Large intestine (tissue), 3 donors: ENCODE measurements at regions not wholly inside any gene's neighbourhood (a gene's known extent, or its start where the extent isn't known, plus 50 kb on each side); places are given as distances from the start of the nearest gene placed in this dataset.

Experiments used
- DNase-seq, 2 donors: peaks; one replicate each; pipeline versions ENCODE4 v3.0.0 to v3.0.0-alpha.2; 2013
- H3K27ac ChIP-seq: one replicate; pipeline ENCODE4 v1.5.1; 2013; ENCODE audit warnings: low read length
- H3K27me3 ChIP-seq: 2 replicates; pipeline ENCODE4 v1.6.1; 2013; ENCODE audit warnings: low read length; ENCODE audit not compliant: control insufficient read depth, insufficient read depth
- H3K36me3 ChIP-seq: 2 replicates; pipeline ENCODE4 v1.6.1; 2013; ENCODE audit warnings: low read length; ENCODE audit not compliant: control insufficient read depth, insufficient read depth
- H3K4me1 ChIP-seq: one replicate; pipeline ENCODE4 v1.6.1; 2013; ENCODE audit warnings: low read length; ENCODE audit not compliant: control insufficient read depth, insufficient read depth
- H3K4me3 ChIP-seq: one replicate; pipeline ENCODE4 v1.5.1; 2013; ENCODE audit warnings: low read length
- H3K9me3 ChIP-seq: one replicate; pipeline ENCODE4 v1.6.1; 2013; ENCODE audit warnings: mild to moderate bottlenecking, low read depth, low read length, moderate library complexity; ENCODE audit not compliant: control insufficient read depth
- WGBS: methylation state at CpG from one replicate; pipeline ENCODE4 v1.1.5; 2013; ENCODE audit warnings: low lambda C conversion rate; ENCODE audit not compliant: insufficient coverage; 5-methylcytosine and 5-hydroxymethylcytosine counted together

- H3K27me3 ChIP-seq: no peaks in the 10 kb centered on the region
- H3K27ac ChIP-seq: no peak overlapping the region
- DNase-seq: no peak
- 80% methylated on average over 1 of the region's 5 CpGs for WGBS
- H3K9me3 ChIP-seq: no peaks in the 10 kb centered on the region
- H3K36me3 ChIP-seq: no peaks in the 10 kb centered on the region
- no peaks in the 10 kb centered on the region for H3K4me1 ChIP-seq
- H3K4me3 ChIP-seq: no peak overlapping the region
Measured at GRCh38 chr16:6864671-6865070, 468.0 kb upstream of the RBFOX1 start.

- H3K9me3 ChIP-seq: no peaks in the 10 kb centered on the region
- WGBS: 93% methylated on average over 3 of the region's 4 CpGs
- no peak overlapping the region for H3K4me3 ChIP-seq
- H3K4me1 ChIP-seq: no peaks in the 10 kb centered on the region
- no peak for DNase-seq
- no peaks in the 10 kb centered on the region for H3K36me3 ChIP-seq
- no peaks in the 10 kb centered on the region for H3K27me3 ChIP-seq
- H3K27ac ChIP-seq: no peak overlapping the region
Measured at GRCh38 chr16:6864244-6864643, 468.4 kb upstream of the RBFOX1 start.

- no peaks in the 10 kb centered on the region for H3K9me3 ChIP-seq
- H3K4me3 ChIP-seq: no peak overlapping the region
- no peak overlapping the region for H3K27ac ChIP-seq
- WGBS: 67% methylated on average over 1 of the region's 2 CpGs
- DNase-seq: no peak
- no peaks in the 10 kb centered on the region for H3K36me3 ChIP-seq
- H3K27me3 ChIP-seq: no peaks in the 10 kb centered on the region
- no peaks in the 10 kb centered on the region for H3K4me1 ChIP-seq
Measured at GRCh38 chr16:6863135-6863534, 469.5 kb upstream of the RBFOX1 start.

GRCh38 chr16:6861815-6862477, 470.7 kb upstream of the RBFOX1 start:
- Histone ChIP-seq H3K4me3 (no peak overlapping the region), H3K27ac (no peak overlapping the region), H3K36me3 (no peaks in the 10 kb centered on the region), H3K4me1 (no peaks in the 10 kb centered on the region), H3K9me3 (no peaks in the 10 kb centered on the region), H3K27me3 (no peaks in the 10 kb centered on the region)
- DNase-seq: no peak
- WGBS: 100% methylated on average over 1 of the region's 6 CpGs

GRCh38 chr16:6861135-6861814, 471.4 kb upstream of the RBFOX1 start:
- H3K27me3 ChIP-seq: no peaks in the 10 kb centered on the region
- 14% methylated on average over 1 of the region's 8 CpGs for WGBS
- no peaks in the 10 kb centered on the region for H3K36me3 ChIP-seq
- no peak for DNase-seq
- H3K4me3 ChIP-seq: no peak overlapping the region
- no peaks in the 10 kb centered on the region for H3K9me3 ChIP-seq
- no peak overlapping the region for H3K27ac ChIP-seq
- H3K4me1 ChIP-seq: no peaks in the 10 kb centered on the region

GRCh38 chr16:6857575-6857974, 475.1 kb upstream of the RBFOX1 start:
- Histone ChIP-seq H3K36me3 (no peaks in the 10 kb centered on the region), H3K27ac (no peak overlapping the region), H3K27me3 (no peaks in the 10 kb centered on the region), H3K4me3 (no peak overlapping the region), H3K4me1 (no peaks in the 10 kb centered on the region), H3K9me3 (no peaks in the 10 kb centered on the region)
- no peak for DNase-seq
- WGBS: 78% methylated on average over 4 of the region's 5 CpGs

GRCh38 chr16:6856578-6856977, 476.1 kb upstream of the RBFOX1 start:
- no peaks in the 10 kb centered on the region for H3K27me3 ChIP-seq
- H3K27ac ChIP-seq: no peak overlapping the region
- H3K9me3 ChIP-seq: no peaks in the 10 kb centered on the region
- DNase-seq: no peak
- no peaks in the 10 kb centered on the region for H3K36me3 ChIP-seq
- 85% methylated on average over 4 of the region's 5 CpGs for WGBS
- no peaks in the 10 kb centered on the region for H3K4me1 ChIP-seq
- H3K4me3 ChIP-seq: no peak overlapping the region

- WGBS: no CpG with 5 or more reads among the region's 6 CpGs
- Histone ChIP-seq H3K27me3 (no peaks in the 10 kb centered on the region), H3K36me3 (no peaks in the 10 kb centered on the region), H3K4me1 (no peaks in the 10 kb centered on the region), H3K27ac (no peak overlapping the region), H3K4me3 (no peak overlapping the region), H3K9me3 (no peaks in the 10 kb centered on the region)
- no peak for DNase-seq
Measured at GRCh38 chr16:6853565-6853964, 479.1 kb upstream of the RBFOX1 start.

GRCh38 chr16:6852643-6853225, 479.9 kb upstream of the RBFOX1 start:
- WGBS: no CpG with 5 or more reads among the region's 3 CpGs
- Histone ChIP-seq H3K9me3 (no peaks in the 10 kb centered on the region), H3K36me3 (no peaks in the 10 kb centered on the region), H3K27ac (no peak overlapping the region), H3K4me1 (no peaks in the 10 kb centered on the region), H3K27me3 (no peaks in the 10 kb centered on the region), H3K4me3 (no peak overlapping the region)
- no peak for DNase-seq

- Histone ChIP-seq H3K27me3 (no peaks in the 10 kb centered on the region), H3K36me3 (no peaks in the 10 kb centered on the region), H3K27ac (no peak overlapping the region), H3K4me3 (no peak overlapping the region), H3K9me3 (no peaks in the 10 kb centered on the region), H3K4me1 (no peaks in the 10 kb centered on the region)
- 0% methylated on average over 1 of the region's 8 CpGs for WGBS
- peak in 1 of 2 donors; percentile 6 for DNase-seq
Measured at GRCh38 chr16:6846452-6846851, 486.2 kb upstream of the RBFOX1 start.
